Gastroesophageal sphincter (tissue), 3 donors: ENCODE measurements at regions not wholly inside any gene's neighbourhood (a gene's known extent, or its start where the extent isn't known, plus 50 kb on each side); places are given as distances from the start of the nearest gene placed in this dataset.

Experiments
- CTCF ChIP-seq, 4 experiments: fragments of 200-600 bp in 2 of 4; fragments of 450-650 bp in 2 of 4; sonication (generic) in 1 of 4; IDR thresholded peaks; one replicate each; pipeline ENCODE4 v1.5.1; 2017 to 2019; ENCODE audit warnings: antibody characterized with exemption in 4 of 4, mild to moderate bottlenecking in 2 of 4, moderate library complexity in 2 of 4
- EP300 ChIP-seq: sonication (generic); formaldehyde crosslinking; IDR thresholded peaks from one replicate; pipeline ENCODE4 v1.6.1; 2017; ENCODE audit warnings: antibody characterized with exemption, mild to moderate bottlenecking
- POLR2A ChIP-seq, 2 donors: fragments of 450-650 bp; IDR thresholded peaks; one replicate each; pipeline ENCODE4 v1.6.1; 2017; ENCODE audit warnings: antibody characterized with exemption in 2 of 2, mild to moderate bottlenecking in 2 of 2, moderate library complexity in 1 of 2
- POLR2AphosphoS5 ChIP-seq: sonication (generic); formaldehyde crosslinking; IDR thresholded peaks from one replicate; pipeline ENCODE4 v1.6.1; 2017; ENCODE audit warnings: antibody characterized with exemption

DNA sequence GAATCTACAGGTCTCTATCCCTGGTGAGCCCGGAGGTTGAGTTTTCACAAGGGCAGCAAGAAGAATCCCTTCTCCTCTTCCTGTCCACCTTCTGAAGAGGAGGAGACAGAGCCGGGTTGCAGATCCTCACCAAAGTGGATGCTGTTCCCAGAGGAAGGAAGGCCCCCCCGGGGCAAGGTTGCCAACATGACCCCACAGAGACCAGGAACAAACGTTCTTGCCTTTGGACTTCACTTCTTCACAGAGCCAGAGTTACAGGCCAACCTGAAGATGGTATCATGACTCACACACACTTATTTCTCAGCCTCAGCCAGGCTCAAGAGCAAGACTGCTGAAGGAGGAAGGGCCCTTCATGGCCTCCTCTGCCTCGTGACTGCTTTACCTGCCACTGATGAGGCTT, 384.3 kb downstream of the CD83 start:
- no peak for TF ChIP-seq POLR2A (IDR thresholded peaks at IDR 0.05)
- no peak for TF ChIP-seq POLR2AphosphoS5
- no peak for TF ChIP-seq CTCF (IDR thresholded peaks at IDR 0.05)
- TF ChIP-seq EP300 = no peak
